22Rv1 (cell line): ENCODE measurements at regions not wholly inside any gene's neighbourhood (a gene's known extent, or its start where the extent isn't known, plus 50 kb on each side); places are given as distances from the start of the nearest gene placed in this dataset.
"Not testable (repeated sequence)": the region's sequence is repeated elsewhere in the genome, so short reads cannot be mapped to it uniquely, and the experiment has no call there.

Experiments used
- H3K27ac ChIP-seq: fragments of 450-650 bp; 2 replicates; pipeline ENCODE4 v1.5.1; 2017
- ZFX ChIP-seq: fragments of 450-650 bp; IDR thresholded peaks from 2 replicates; pipeline ENCODE4 v1.6.1; 2017; ENCODE audit warnings: antibody characterized with exemption, borderline replicate concordance
- TF ChIP-seq, protein P1 (sequence below): fragments of 450-650 bp; IDR thresholded peaks from 2 replicates; pipeline ENCODE4 v1.5.1; 2017; ENCODE audit warnings: mild to moderate bottlenecking

DNA sequence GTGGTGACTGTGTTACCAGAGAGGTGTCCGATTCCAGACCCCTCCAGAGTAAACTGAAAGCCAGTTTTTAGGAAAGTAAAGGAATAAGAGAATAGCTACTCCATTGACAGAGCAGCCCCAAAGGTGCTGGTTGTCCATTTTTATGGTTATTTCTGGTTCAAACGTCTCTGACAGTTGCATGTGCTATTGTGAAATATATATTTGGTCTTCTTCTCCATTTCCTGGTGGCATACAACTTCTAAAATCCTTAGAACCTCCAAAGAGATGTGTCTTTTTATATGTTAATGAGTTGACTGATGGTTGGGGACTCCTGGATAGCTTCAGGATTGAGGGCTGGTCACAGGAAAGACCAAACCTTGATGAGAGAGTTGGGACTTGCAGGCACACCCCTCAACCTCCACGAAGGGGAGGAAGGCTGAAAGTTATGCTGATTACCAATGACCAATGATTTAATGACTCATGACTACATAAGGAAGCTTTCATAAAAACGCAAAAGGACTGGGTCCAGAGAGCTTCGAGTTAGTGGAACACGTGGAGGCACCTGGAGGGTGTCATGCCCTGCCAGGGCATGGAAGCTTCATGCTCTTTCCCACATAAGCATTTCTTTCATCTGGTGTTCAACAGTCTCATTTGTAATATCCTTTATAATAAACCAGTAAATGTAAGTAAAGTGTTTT, 100.7 kb downstream of the SLC16A1 start:
- H3K27ac ChIP-seq = no peak overlapping the region
- TF ChIP-seq, protein P1, sequence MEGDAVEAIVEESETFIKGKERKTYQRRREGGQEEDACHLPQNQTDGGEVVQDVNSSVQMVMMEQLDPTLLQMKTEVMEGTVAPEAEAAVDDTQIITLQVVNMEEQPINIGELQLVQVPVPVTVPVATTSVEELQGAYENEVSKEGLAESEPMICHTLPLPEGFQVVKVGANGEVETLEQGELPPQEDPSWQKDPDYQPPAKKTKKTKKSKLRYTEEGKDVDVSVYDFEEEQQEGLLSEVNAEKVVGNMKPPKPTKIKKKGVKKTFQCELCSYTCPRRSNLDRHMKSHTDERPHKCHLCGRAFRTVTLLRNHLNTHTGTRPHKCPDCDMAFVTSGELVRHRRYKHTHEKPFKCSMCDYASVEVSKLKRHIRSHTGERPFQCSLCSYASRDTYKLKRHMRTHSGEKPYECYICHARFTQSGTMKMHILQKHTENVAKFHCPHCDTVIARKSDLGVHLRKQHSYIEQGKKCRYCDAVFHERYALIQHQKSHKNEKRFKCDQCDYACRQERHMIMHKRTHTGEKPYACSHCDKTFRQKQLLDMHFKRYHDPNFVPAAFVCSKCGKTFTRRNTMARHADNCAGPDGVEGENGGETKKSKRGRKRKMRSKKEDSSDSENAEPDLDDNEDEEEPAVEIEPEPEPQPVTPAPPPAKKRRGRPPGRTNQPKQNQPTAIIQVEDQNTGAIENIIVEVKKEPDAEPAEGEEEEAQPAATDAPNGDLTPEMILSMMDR = no peak
- no peak for TF ChIP-seq ZFX

DNA sequence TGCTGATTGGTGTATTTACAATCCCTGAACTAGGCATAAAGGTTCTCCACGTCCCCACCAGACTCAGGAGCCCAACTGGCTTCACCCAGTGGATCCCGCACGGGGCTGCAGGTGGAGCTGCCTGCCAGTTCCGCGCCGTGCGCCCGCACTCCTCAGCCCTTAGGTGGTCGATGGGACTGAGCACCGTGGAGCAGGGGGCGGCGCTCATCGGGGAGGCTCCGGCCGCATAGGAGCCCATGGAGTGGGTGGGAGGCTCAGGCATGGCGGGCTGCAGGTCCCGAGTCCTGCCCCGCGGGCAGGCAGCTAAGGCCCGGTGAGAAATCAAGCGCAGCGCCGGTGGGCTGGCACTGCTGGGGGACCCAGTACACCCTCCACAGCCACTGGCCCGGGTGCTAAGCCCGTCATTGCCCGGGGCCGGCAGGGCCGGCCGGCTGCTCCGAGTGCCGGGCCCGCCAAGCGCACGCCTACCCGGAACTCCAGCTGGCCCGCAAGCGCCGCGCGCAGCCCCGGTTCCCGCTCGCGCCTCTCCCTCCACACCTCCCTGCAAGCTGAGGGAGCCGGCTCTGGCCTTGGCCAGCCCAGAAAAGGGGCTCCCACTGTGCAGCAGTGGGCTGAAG, 101.5 kb downstream of the SLC16A1 start:
- not testable (repeated sequence) for H3K27ac ChIP-seq

DNA sequence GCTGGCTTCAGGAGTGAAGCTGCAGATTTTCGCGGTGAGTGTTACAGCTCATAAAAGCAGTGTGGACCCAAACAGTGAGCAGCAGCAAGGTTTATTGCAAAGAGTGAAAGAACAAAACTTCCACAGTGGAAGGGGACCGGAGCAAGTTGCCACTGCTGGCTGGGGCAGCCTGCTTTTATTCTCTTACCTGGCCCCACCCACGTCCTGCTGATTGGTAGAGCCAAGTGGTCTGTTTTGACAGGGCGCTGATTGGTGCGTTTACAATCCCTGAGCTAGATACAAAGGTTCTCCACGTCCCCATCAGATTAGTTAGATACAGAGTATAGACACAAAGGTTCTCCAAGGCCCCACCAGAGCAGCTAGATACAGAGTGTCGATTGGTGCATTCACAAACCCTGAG, 102.1 kb downstream of the SLC16A1 start:
- not testable (repeated sequence) for H3K27ac ChIP-seq

DNA sequence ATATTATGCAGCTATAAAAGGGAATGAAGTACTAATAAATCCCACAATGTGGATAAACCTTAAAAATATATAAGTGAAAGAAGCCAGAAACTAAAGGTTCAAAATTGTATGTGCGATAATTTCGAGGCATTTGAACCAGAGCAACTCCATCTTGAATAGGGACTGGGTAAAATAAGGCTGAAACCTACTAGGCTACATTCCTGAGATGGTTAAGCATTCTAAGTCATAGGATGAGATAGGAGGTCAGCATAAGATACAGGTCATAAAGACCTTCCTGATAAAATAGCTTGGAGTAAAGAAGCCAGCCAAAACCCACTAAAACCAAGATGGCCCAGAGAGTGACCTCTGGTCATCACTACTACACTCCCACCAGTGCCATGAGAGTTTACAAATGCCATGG, 103.1 kb downstream of the SLC16A1 start:
- no peak for TF ChIP-seq ZFX
- TF ChIP-seq, protein P1 = no peak
- H3K27ac ChIP-seq = peak overlapping the region; percentile 54; the same call in 1 of the 2 replicates

DNA sequence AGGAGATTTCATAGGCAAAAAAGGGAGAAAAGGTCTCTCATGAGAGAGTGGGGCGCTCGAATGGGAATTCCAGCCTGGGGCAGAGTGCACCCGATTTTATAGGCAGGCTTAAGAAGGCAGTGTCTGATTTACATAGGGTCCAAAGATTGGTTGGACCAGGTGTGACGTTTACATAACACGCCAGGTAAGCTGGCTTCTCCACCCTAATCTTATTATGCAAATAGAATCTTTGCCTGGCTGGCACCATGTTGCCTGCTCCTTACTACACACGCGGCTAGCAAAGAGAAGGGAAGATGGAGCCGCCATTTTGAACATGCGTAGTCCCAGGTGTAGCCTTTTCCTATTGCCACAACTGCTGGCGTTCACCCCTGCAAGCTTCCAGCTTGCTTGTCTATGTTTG, 103.7 kb downstream of the SLC16A1 start:
- TF ChIP-seq, protein P1 = no peak
- TF ChIP-seq ZFX = no peak
- peak overlapping the region; percentile 54 for H3K27ac ChIP-seq

DNA sequence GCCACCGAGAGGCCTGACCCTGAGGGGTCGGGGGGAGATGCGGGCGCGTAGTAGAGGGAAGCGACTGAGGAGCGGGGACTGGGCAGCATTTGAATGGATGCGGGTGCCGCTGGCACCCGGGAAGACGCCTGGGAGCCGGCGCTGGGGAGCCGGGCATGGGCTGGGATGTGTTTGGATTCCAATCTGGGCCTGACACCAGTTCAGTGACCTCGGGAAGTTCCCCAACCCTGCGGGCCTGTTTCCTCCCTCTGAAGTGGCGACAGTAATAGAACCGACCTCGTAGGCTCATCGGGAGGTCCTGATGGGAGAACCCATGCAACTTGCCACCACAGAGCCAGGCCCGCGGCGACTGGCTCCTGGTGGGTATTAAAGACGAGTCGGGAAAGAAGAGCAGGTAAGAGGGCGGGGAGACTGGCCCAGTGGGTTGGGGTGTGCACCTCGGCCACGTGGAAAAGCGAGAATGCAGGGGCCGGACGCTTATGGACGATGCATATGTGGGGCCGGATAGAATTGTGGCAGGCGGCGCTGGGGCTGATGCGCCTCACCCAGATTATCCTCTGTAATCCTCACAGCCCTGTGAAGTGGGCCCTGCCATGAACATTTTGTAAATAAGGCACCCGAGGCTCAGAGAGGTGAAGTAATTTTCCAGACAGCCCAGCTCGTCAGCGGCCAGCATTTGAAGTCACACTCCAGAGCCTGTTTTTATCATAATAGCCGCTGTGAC, 105.8 kb downstream of the SLC16A1 start:
- no peak overlapping the region for H3K27ac ChIP-seq

DNA sequence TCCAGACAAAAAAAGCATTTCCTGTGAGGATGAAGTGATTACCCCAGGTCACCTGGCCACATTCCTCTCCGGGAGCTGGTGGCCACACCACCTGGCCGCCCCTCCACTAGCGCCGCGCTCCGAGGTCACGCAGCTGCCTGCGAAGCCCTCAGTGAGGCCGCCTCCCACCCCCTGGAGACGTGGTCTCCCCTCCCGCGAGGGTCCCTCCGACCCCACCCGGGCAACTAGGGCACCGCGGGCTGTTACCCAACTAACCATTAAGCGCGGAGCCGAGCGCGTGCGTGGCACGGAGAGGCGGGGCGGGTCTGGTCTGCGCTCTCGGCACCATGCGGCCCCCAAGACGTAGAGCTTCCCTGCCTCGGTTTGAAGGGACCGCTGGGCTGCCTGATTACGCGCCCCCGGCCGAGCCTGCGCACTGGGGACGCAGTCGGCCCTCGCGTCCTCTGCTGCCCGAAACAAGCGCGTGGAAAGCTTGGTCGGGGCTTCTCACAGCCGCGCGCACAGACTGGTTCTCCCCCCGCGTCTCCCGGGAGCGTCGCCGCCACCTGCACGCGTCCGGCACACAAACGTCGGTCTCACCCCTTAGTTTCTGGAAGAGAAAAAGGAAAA, 106.5 kb downstream of the SLC16A1 start:
- no peak overlapping the region for H3K27ac ChIP-seq
- TF ChIP-seq ZFX = no peak
- TF ChIP-seq, protein P1 = no peak

More for the DNA sequence above, 105.8 kb downstream of the SLC16A1 start:
- TF ChIP-seq ZFX = no peak
- TF ChIP-seq, protein P1 = no peak

DNA sequence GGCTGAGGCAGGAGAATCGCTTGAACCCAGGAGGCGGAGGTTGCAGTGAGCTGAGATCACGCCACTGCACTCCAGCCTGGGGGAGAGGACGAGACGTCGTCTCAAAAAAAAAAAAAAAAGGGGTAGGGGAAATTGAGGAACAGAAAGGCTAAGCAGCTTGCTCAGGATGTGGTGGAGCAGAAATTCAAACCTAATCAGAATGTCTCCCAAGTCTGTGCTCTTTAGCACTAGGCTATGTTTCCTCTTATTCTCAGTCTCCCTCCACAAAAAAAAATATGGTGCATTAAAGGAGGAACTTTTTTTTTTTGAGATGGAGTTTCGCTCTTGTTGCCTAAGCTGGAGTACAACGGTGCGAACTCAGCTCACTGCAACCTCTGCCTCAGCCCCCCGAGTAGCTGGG, 114.2 kb downstream of the SLC16A1 start:
- no peak for TF ChIP-seq ZFX
- TF ChIP-seq, protein P1 = no peak

More for the DNA sequence above, 114.2 kb downstream of the SLC16A1 start:
- no peak overlapping the region for H3K27ac ChIP-seq
